GM19025 (cell line): ENCODE measurements at regions not wholly inside any gene's neighbourhood (a gene's known extent, or its start where the extent isn't known, plus 50 kb on each side); places are given as distances from the start of the nearest gene placed in this dataset.
"Not testable (repeated sequence)": the region's sequence is repeated elsewhere in the genome, so short reads cannot be mapped to it uniquely, and the experiment has no call there.

Experiments used
- ATAC-seq: cut with Tn5 transposase; IDR thresholded peaks from one replicate; pipeline ENCODE4 v1.9.1; 2021; ENCODE audit warnings: mild to moderate bottlenecking, low read depth, moderate library complexity; ENCODE audit not compliant: unreplicated experiment

GRCh38 chr12:102344691-102345090 lies 135.7 kb downstream of the IGF1 start:
- ATAC-seq: no peak

- ATAC-seq: no peak
These were observed 136.8 kb downstream of the IGF1 start for GRCh38 chr12:102343361-102344121.

DNA sequence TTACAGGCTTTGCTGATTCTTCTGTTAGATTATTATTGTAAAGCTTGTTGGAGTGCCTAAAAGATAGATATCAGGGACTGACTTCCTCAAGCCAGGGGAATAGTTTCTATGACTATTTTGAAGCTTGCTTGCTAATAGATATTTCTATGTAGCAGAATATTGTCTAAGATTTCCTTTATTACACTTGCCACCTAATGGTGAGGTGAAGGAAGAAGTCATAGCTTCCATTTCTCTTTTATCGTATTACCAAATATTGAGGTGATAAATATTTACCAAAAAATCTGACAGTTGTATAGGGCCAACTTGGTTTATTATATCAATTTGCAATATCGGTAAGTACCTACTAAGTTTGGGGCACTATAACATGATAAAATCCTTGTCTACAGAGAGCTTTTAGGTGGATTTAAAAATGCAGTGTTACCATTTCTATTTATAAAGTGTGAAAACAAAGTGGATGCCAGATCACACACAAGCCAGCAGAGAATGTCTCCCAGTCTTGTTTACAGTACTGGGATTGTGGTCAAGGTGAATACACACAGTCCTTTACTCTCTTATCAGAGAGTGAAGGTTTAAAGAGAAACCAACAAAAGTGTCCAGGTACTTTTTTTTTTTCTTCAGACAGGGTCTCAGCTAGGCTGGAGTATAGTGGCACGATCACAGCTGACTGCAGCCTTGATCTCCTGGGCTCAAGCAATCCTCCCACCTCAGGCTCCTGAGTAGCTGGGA lies 137.9 kb downstream of the IGF1 start:
- no peak for ATAC-seq

- ATAC-seq: no peak
These were observed 137.1 kb upstream of the PMCH start for GRCh38 chr12:102334765-102335164.

DNA sequence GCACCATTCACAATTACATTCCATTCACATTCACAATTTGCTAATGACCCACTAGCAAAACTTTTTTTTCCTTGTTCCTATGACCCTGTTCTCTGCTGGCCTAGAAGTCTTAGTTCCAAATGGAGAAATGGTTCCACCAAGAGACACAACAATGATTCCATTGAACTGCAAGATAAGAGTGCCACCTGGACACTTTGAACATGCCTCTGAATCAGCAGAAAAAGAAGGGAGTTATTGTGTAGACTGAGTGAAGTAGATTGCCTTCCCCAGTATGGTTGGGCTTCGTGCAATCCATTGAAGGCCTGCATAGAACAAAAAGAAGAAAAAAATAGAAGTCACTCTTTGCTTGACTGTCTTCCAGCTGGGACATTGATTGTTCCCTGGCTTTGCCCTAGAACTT lies 133.8 kb upstream of the PMCH start:
- no peak for ATAC-seq

DNA sequence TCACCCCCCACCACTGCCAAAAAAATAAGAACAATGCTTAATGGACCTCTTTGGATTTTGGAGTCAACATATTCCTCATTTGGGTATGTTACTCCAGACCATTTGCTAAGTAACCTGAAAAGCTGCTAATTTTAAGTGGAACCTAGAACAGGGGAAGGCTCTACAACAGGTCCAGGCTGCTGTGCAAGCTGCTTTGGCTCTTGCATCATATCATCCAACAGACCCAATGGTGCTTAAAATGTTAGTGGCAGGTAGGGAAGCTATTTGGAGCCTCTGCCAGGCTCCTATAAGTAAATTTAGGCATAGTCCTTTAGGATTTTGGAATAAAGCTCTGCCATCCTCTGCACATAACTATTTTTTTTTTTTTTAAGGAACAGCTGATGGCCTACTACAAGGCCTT lies 132.2 kb upstream of the PMCH start:
- ATAC-seq: no peak

DNA sequence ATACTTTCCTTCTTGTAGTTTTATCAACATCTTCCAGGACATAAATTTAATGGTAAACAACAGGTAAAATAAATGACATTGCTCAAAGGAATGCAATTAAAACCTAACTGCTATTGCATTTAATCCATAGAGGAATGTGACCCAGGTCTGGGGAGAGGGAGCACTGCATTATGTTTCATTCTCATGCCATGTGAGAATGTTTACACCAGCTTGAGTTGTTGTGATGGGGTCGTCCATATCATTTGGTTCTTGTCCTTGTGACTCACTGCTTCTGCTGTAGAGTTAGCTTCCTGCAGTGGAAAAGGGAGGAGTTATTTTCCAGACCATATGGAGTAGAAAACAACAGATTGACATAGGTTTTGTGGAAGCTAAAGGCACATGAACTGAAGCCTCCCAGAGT lies 129.3 kb upstream of the PMCH start:
- no peak for ATAC-seq

DNA sequence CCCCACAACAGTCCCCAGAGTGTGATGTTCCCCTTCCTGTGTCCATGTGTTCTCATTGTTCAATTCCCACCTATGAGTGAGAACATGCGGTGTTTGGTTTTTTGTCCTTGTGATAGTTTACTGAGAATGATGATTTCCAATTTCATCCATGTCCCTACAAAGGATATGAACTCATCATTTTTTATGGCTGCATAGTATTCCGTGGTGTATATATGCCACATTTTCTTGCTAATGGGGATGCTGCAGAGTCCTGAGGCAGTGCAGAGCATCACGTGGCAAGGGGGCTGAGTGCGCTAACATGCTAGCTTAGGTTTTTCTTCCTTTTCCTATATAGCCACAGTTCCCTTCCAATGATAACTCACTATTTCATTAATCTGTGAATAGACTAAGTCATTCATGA lies 127.5 kb upstream of the PMCH start:
- not testable (repeated sequence) for ATAC-seq

GRCh38 chr12:102323799-102324198 lies 126.2 kb upstream of the PMCH start:
- ATAC-seq: no peak

DNA sequence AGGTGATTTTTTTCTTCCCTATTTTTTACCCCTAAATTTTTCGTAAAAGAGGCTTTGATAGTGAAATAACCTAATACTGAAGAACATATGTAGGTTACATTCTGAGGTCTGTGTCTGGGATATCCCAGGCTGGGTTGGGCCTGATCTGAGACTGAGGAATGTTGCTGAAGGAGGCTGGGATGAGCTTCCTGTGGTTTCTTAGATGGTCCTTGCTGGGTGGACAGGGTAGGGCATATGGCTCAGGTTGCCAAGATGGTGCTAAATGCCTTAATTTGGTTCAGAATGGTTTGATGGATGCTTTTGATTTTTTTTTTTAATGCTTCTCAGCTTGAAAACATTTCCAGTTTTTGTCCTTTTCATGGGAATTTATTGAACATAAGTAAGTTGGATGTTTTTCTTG lies 124.6 kb upstream of the PMCH start:
- no peak for ATAC-seq

DNA sequence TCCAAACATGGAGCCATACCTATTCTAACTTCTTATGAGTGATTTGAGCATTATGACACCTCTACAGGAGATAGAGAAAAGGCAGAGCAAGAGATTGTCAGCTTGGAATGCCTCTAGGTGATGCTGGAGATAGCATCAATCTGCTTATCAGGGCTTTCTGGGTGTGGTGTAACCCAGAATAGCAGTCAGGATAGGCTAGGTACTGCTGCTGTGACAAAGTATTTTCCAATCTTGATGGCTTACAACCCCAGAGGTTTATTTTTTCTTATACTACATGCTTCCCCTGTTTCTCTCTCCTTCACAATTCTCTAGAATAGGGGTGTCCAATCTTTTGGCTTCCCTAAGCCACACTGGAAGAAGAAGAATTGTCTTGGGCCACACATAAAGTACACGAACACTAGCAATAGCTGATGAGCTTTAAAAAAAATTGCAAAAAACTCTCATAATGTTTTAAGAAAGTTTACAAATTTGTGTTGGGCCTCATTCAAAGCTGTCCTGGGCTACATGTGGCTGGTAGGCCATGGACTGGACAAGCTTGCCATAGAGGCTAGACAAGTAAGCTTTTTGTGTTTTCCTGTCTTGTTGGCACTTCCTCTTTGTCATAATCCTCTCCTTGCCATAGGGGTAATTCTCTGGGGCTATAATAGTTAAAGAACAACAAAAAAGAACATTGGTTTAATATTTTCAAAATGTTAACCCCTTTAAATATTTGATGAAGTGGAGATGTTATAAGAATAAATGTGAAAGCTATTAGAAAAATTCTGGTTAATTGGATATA lies 123.9 kb upstream of the PMCH start:
- ATAC-seq: no peak

GRCh38 chr12:102317155-102317554 lies 119.5 kb upstream of the PMCH start:
- ATAC-seq: no peak

DNA sequence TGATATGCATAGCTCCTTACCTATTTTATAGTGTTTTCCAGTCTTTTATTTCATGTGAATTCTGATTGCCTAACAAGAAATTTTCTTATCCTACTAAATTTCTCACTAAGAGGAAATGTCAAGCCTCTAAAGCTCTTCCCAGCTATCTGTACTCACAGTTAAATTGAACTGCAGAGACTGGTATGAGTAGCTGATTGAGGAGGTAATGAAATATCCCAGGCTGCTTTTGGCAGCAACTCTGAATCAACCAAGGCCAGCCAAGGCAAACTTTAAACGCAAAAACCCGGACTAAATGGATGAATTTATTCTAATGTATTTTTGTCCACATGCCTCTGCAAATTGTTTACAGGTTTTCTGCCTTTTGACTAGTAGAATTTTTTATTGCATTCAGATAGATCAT lies 119.1 kb upstream of the PMCH start:
- ATAC-seq: no peak

DNA sequence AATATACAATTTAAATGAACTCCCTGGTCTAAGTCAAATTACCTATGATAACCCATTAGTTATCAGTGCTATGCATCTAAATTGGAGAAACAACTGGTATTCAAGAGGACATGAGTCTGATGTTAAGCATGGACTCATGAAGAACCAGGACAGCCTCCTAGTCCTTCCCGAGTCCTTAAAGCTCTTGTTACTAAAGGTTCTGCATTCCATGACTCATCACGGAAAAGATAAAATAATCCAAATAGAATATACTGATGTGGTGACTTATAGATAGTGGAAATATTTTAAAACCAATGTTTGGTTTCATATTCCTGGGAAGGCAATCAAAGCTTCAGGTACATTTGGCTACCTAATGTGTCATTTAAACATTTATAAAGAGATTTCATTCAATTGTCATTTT lies 117.2 kb upstream of the PMCH start:
- ATAC-seq: no peak

- ATAC-seq: not testable (repeated sequence)
These were observed 115.7 kb upstream of the PMCH start for GRCh38 chr12:102313116-102313971.

- ATAC-seq: no peak
These were observed 107.9 kb upstream of the PMCH start for GRCh38 chr12:102305486-102305885.

DNA sequence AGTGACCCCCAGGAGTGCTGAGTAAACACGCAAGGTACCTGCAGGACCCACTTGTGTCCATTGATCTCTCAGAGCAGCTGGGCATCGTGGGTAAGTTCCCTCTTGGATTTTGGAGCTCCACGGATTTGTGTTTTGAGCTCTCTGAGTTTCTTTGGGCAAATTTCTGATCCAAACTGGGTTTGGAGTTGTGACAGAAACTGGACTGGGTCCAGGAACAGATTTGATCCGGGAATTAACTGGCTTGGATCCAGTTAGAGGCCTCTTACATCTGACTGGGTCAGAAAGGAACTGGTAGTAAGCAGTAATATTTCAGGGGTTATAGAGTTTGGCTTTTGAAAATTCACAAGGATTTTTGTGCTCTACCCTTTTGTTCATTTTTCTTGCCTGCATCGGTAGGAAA lies 107.0 kb upstream of the PMCH start:
- ATAC-seq: not testable (repeated sequence)

- ATAC-seq: no peak
These were observed 104.9 kb upstream of the PMCH start for GRCh38 chr12:102302553-102302952.

DNA sequence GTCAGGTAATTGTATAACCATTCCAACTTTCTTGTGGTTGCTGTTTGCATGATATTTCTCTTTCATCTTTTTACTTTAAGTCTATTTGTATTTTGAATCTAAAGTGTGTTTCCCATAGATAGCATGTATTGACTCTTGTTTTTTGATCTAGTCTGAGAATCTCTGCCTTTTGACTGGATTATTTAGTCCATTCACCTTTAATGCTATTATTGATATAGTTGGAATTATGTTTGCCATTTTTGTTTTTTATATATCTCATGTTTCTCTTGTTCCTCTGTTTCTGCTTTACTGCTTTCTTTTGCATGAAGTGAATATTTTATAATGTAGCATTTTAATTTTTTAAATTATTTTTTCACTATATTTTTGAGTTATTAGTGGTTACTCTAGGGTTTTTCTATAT lies 103.9 kb upstream of the PMCH start:
- ATAC-seq: no peak

DNA sequence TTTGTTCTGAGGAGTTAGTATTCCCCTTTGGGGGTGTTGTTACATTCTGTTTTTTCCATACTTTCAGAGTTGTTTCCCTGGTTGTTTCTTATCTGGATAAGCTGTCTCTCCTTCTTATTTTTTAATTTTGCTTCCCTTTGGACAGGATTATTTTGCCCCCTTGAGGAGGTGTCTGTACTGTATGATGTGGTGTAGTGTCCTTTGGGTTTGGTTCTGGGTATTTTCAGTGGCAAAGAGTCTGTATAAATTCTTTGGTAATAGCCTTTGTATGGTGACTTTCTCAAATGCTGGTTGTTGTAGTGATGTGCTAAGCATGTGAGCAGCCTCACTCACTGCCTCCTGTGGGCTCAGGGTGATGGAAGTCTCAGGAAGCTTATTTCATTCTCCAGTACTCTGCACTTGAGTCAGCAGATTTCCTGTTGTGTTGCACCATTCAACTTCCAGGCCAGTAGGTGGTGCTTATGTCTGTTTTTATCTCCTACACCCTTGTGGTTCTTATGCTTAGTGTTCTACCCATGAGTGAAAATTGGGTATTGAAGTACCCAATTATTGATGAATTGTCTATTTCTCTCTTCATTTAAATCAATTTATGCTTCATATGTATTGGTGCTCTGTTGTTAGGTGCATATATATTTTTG lies 103.3 kb upstream of the PMCH start:
- ATAC-seq: peak; percentile 79
